HepG2 (cell line): ENCODE measurements at regions not wholly inside any gene's neighbourhood (a gene's known extent, or its start where the extent isn't known, plus 50 kb on each side); places are given as distances from the start of the nearest gene placed in this dataset.

ENCODE experiments used
- IRF9 ChIP-seq: sonication (generic); formaldehyde crosslinking; IDR thresholded peaks from 2 replicates; pipeline ENCODE4 v1.8.0; 2022; ENCODE audit warnings: missing genetic modification reagents, mild to moderate bottlenecking, borderline replicate concordance
- MED8 ChIP-seq: sonication (generic); formaldehyde crosslinking; IDR thresholded peaks from 2 replicates; pipeline ENCODE4 v1.8.1; 2023; ENCODE audit warnings: mild to moderate bottlenecking, missing genetic modification reagents; ENCODE audit not compliant: insufficient replicate concordance
- MTA3 ChIP-seq: sonication (generic); formaldehyde crosslinking; IDR thresholded peaks from 2 replicates; pipeline ENCODE4 v1.4.0; 2020; ENCODE audit warnings: missing genetic modification reagents
- PHB2 ChIP-seq: fragments of 450-650 bp; IDR thresholded peaks from 2 replicates; pipeline ENCODE4 v1.6.1; 2018; ENCODE audit not compliant: partially characterized antibody
- SCMH1 ChIP-seq: sonication (generic); formaldehyde crosslinking; IDR thresholded peaks from 2 replicates; pipeline ENCODE4 v1.9.0; 2021; ENCODE audit warnings: missing genetic modification reagents, mild to moderate bottlenecking, borderline replicate concordance
- TSC22D2 ChIP-seq: sonication (generic); formaldehyde crosslinking; IDR thresholded peaks from 2 replicates; pipeline ENCODE4 v1.5.1; 2020; ENCODE audit warnings: missing genetic modification reagents, mild to moderate bottlenecking, borderline replicate concordance
- ZNF746 ChIP-seq: sonication (generic); formaldehyde crosslinking; IDR thresholded peaks from 2 replicates; pipeline ENCODE4 v1.8.0; 2022; ENCODE audit warnings: mild to moderate bottlenecking, missing genetic modification reagents
- ZNF749 ChIP-seq: sonication (generic); formaldehyde crosslinking; IDR thresholded peaks from 2 replicates; pipeline ENCODE4 v1.8.0; 2022; ENCODE audit warnings: mild to moderate bottlenecking, missing genetic modification reagents, moderate library complexity, borderline replicate concordance
- ZSCAN12 ChIP-seq: sonication (generic); formaldehyde crosslinking; IDR thresholded peaks from 2 replicates; pipeline ENCODE4 v1.9.0; 2021; ENCODE audit warnings: mild to moderate bottlenecking, missing genetic modification reagents
- TF ChIP-seq, protein P1 (sequence below): sonication (generic); formaldehyde crosslinking; IDR thresholded peaks from 2 replicates; pipeline ENCODE4 v1.5.1; 2020; ENCODE audit warnings: mild to moderate bottlenecking, missing genetic modification reagents, borderline replicate concordance
- TF ChIP-seq, protein P2 (sequence below), 2 experiments: fragments of 450-650 bp in 1 of 2; sonication (generic) in 1 of 2; formaldehyde crosslinking in 1 of 2; IDR thresholded peaks; 2 replicates each; pipeline versions ENCODE4 v1.6.1 to v1.8.0; 2016 to 2022; ENCODE audit warnings: antibody characterized with exemption in 1 of 2, mild to moderate bottlenecking in 1 of 2, missing genetic modification reagents in 1 of 2

- TF ChIP-seq, protein P1, sequence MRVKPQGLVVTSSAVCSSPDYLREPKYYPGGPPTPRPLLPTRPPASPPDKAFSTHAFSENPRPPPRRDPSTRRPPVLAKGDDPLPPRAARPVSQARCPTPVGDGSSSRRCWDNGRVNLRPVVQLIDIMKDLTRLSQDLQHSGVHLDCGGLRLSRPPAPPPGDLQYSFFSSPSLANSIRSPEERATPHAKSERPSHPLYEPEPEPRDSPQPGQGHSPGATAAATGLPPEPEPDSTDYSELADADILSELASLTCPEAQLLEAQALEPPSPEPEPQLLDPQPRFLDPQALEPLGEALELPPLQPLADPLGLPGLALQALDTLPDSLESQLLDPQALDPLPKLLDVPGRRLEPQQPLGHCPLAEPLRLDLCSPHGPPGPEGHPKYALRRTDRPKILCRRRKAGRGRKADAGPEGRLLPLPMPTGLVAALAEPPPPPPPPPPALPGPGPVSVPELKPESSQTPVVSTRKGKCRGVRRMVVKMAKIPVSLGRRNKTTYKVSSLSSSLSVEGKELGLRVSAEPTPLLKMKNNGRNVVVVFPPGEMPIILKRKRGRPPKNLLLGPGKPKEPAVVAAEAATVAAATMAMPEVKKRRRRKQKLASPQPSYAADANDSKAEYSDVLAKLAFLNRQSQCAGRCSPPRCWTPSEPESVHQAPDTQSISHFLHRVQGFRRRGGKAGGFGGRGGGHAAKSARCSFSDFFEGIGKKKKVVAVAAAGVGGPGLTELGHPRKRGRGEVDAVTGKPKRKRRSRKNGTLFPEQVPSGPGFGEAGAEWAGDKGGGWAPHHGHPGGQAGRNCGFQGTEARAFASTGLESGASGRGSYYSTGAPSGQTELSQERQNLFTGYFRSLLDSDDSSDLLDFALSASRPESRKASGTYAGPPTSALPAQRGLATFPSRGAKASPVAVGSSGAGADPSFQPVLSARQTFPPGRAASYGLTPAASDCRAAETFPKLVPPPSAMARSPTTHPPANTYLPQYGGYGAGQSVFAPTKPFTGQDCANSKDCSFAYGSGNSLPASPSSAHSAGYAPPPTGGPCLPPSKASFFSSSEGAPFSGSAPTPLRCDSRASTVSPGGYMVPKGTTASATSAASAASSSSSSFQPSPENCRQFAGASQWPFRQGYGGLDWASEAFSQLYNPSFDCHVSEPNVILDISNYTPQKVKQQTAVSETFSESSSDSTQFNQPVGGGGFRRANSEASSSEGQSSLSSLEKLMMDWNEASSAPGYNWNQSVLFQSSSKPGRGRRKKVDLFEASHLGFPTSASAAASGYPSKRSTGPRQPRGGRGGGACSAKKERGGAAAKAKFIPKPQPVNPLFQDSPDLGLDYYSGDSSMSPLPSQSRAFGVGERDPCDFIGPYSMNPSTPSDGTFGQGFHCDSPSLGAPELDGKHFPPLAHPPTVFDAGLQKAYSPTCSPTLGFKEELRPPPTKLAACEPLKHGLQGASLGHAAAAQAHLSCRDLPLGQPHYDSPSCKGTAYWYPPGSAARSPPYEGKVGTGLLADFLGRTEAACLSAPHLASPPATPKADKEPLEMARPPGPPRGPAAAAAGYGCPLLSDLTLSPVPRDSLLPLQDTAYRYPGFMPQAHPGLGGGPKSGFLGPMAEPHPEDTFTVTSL = peak; percentile 95
- TF ChIP-seq IRF9 (CRISPR knock-in tag) = peak; percentile 100
- TF ChIP-seq, protein P2, sequence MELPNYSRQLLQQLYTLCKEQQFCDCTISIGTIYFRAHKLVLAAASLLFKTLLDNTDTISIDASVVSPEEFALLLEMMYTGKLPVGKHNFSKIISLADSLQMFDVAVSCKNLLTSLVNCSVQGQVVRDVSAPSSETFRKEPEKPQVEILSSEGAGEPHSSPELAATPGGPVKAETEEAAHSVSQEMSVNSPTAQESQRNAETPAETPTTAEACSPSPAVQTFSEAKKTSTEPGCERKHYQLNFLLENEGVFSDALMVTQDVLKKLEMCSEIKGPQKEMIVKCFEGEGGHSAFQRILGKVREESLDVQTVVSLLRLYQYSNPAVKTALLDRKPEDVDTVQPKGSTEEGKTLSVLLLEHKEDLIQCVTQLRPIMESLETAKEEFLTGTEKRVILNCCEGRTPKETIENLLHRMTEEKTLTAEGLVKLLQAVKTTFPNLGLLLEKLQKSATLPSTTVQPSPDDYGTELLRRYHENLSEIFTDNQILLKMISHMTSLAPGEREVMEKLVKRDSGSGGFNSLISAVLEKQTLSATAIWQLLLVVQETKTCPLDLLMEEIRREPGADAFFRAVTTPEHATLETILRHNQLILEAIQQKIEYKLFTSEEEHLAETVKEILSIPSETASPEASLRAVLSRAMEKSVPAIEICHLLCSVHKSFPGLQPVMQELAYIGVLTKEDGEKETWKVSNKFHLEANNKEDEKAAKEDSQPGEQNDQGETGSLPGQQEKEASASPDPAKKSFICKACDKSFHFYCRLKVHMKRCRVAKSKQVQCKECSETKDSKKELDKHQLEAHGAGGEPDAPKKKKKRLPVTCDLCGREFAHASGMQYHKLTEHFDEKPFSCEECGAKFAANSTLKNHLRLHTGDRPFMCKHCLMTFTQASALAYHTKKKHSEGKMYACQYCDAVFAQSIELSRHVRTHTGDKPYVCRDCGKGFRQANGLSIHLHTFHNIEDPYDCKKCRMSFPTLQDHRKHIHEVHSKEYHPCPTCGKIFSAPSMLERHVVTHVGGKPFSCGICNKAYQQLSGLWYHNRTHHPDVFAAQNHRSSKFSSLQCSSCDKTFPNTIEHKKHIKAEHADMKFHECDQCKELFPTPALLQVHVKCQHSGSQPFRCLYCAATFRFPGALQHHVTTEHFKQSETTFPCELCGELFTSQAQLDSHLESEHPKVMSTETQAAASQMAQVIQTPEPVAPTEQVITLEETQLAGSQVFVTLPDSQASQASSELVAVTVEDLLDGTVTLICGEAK (IDR thresholded peaks at IDR 0.05) = no peak
- TF ChIP-seq, protein P2 (CRISPR knock-in tag; IDR thresholded peaks at IDR 0.05) = peak; percentile 97
- TF ChIP-seq MTA3 (CRISPR knock-in tag) = peak; percentile 96
- peak; percentile 97 for TF ChIP-seq ZNF746 (CRISPR knock-in tag)
- TF ChIP-seq SCMH1 (CRISPR knock-in tag) = no peak
- TF ChIP-seq TSC22D2 (CRISPR knock-in tag) = peak; percentile 100
- peak; percentile 95 for TF ChIP-seq MED8 (CRISPR knock-in tag)
- TF ChIP-seq ZNF749 = peak; percentile 100
- TF ChIP-seq ZSCAN12 (CRISPR knock-in tag) = peak; percentile 100
- TF ChIP-seq PHB2 = no peak
Measured at GRCh38 chr5:175796536-175797499, 74.6 kb upstream of the CPLX2 start (continued).
